ENCODE measurements at regions not wholly inside any gene's neighbourhood (a gene's known extent, or its start where the extent isn't known, plus 50 kb on each side); places are given as distances from the start of the nearest gene placed in this dataset.
A peak's percentile ranks its signal among the peaks of the same experiment; 100 is the strongest.

- Mint-ChIP-seq H3K4me3 (no peak overlapping the region), H3K9me3 (no peaks in the 10 kb centered on the region), H3K4me1 (peaks cover 25% of the 10 kb centered on the region), H3K27me3 (ENCODE audit: low read depth in 3 of 3) (no peaks in the 10 kb centered on the region), H3K36me3 (no peaks in the 10 kb centered on the region), H3K27ac (no peak overlapping the region)
- intact Hi-C loops (cut with micrococcal nuclease), result loop anchor here in 1 of 2 donors (10.0 kb wide), 1 partner anchor 52 kb away; no protein-coding TSS in a partner anchor
- Histone ChIP-seq H3K4me1 (ENCODE audit: control insufficient read depth in 1 of 2, insufficient read depth in 2 of 2, low read length in 2 of 2) (peaks cover 20 to 24% of the 10 kb centered on the region in 2 donors), H3K36me3 (replicated peaks in 1 of 2; ENCODE audit: control insufficient read depth in 1 of 2, insufficient read depth in 2 of 2, low read length in 2 of 2) (no peaks in the 10 kb centered on the region), H2AFZ (ENCODE audit: insufficient read depth, low read depth, low read length, poor library complexity, severe bottlenecking) (no peak overlapping the region), H3K27me3 (ENCODE audit: control insufficient read depth in 2 of 2, insufficient read depth in 2 of 2, low read length in 2 of 2) (no peaks in the 10 kb centered on the region), H3K79me2 (ENCODE audit: insufficient read depth, low read length) (no peaks in the 10 kb centered on the region), H3K27ac (ENCODE audit: low read depth in 1 of 2, low read length in 2 of 2) (no peak overlapping the region), H3K9me3 (replicated peaks in 1 of 2; ENCODE audit: control insufficient read depth in 1 of 2, insufficient read depth in 1 of 2, low read length in 2 of 2) (no peaks in the 10 kb centered on the region), H4K20me1 (ENCODE audit: insufficient read depth, low read length) (no peaks in the 10 kb centered on the region), H3K4me2 (replicated peaks; ENCODE audit: extremely low read depth, low read length, poor library complexity, severe bottlenecking) (no peak overlapping the region), H3K4me3 (replicated peaks in 1 of 3; ENCODE audit: low read depth in 2 of 3, low read length in 3 of 3) (no peak overlapping the region), H3K9ac (ENCODE audit: insufficient read depth, low read length, poor library complexity, severe bottlenecking) (no peak overlapping the region)
- peak in 1 of 3 donors; percentile 24 for DNase-seq
- TF ChIP-seq, protein P1, sequence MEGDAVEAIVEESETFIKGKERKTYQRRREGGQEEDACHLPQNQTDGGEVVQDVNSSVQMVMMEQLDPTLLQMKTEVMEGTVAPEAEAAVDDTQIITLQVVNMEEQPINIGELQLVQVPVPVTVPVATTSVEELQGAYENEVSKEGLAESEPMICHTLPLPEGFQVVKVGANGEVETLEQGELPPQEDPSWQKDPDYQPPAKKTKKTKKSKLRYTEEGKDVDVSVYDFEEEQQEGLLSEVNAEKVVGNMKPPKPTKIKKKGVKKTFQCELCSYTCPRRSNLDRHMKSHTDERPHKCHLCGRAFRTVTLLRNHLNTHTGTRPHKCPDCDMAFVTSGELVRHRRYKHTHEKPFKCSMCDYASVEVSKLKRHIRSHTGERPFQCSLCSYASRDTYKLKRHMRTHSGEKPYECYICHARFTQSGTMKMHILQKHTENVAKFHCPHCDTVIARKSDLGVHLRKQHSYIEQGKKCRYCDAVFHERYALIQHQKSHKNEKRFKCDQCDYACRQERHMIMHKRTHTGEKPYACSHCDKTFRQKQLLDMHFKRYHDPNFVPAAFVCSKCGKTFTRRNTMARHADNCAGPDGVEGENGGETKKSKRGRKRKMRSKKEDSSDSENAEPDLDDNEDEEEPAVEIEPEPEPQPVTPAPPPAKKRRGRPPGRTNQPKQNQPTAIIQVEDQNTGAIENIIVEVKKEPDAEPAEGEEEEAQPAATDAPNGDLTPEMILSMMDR (IDR thresholded peaks at IDR 0.05), result no peak
- WGBS (ENCODE audit: insufficient coverage), result no CpG with 5 or more reads among the region's 1 CpG
These were observed 408.1 kb downstream of the GADD45G start for GRCh38 chr9:90012949-90013348.

- Histone ChIP-seq H3K4me1 (ENCODE audit: control insufficient read depth in 1 of 2, insufficient read depth in 2 of 2, low read length in 2 of 2) (peaks cover 24 to 28% of the 10 kb centered on the region in 2 donors), H4K20me1 (ENCODE audit: insufficient read depth, low read length) (no peaks in the 10 kb centered on the region), H3K9me3 (replicated peaks in 1 of 2; ENCODE audit: control insufficient read depth in 1 of 2, insufficient read depth in 1 of 2, low read length in 2 of 2) (no peaks in the 10 kb centered on the region), H3K9ac (ENCODE audit: insufficient read depth, low read length, poor library complexity, severe bottlenecking) (no peak overlapping the region), H3K27ac (ENCODE audit: low read depth in 1 of 2, low read length in 2 of 2) (no peak overlapping the region), H2AFZ (ENCODE audit: insufficient read depth, low read depth, low read length, poor library complexity, severe bottlenecking) (no peak overlapping the region), H3K36me3 (replicated peaks in 1 of 2; ENCODE audit: control insufficient read depth in 1 of 2, insufficient read depth in 2 of 2, low read length in 2 of 2) (no peaks in the 10 kb centered on the region), H3K4me2 (replicated peaks; ENCODE audit: extremely low read depth, low read length, poor library complexity, severe bottlenecking) (no peak overlapping the region), H3K4me3 (replicated peaks in 1 of 3; ENCODE audit: low read depth in 2 of 3, low read length in 3 of 3) (no peak overlapping the region), H3K79me2 (ENCODE audit: insufficient read depth, low read length) (no peaks in the 10 kb centered on the region), H3K27me3 (ENCODE audit: control insufficient read depth in 2 of 2, insufficient read depth in 2 of 2, low read length in 2 of 2) (no peaks in the 10 kb centered on the region)
- no peak overlapping the region for H3K4me3 Mint-ChIP-seq
- no peak overlapping the region for H3K27ac Mint-ChIP-seq
- H3K27me3 Mint-ChIP-seq (ENCODE audit: low read depth in 3 of 3), result peaks cover 0 to under 1% (median 0%) of the 10 kb centered on the region in 3 donors
- TF ChIP-seq, protein P1 (IDR thresholded peaks at IDR 0.05), result no peak
- H3K4me1 Mint-ChIP-seq, result peaks cover 25% of the 10 kb centered on the region
- intact Hi-C loops (cut with micrococcal nuclease), result loop anchor here in 1 of 2 donors (10.0 kb wide), 1 partner anchor 51 kb away; no protein-coding TSS in a partner anchor
- H3K36me3 Mint-ChIP-seq, result no peaks in the 10 kb centered on the region
- H3K9me3 Mint-ChIP-seq, result no peaks in the 10 kb centered on the region
- DNase-seq, result no peak
- WGBS (ENCODE audit: insufficient coverage), result 95% methylated on average over 8 of the region's 8 CpGs
These were observed 409.0 kb downstream of the GADD45G start for GRCh38 chr9:90013778-90014177.
